Tibial artery (tissue), 4 donors: ENCODE measurements at regions not wholly inside any gene's neighbourhood (a gene's known extent, or its start where the extent isn't known, plus 50 kb on each side); places are given as distances from the start of the nearest gene placed in this dataset.
"Not testable (repeated sequence)": the region's sequence is repeated elsewhere in the genome, so short reads cannot be mapped to it uniquely, and the experiment has no call there.

Source experiments
- DNase-seq, 2 donors: peaks; one replicate each; pipeline ENCODE4 v3.0.0-alpha.2; 2019
- H3K27ac ChIP-seq, 2 donors: fragments of 200-600 bp; sonication (generic) in 1 of 2; 1 replicate in 1 of 2; 2 replicates in 1 of 2; pipeline ENCODE4 v1.5.1; 2018 to 2019; ENCODE audit warnings: mild to moderate bottlenecking in 1 of 2
- H3K27me3 ChIP-seq, 2 donors: fragments of 200-600 bp; sonication (generic) in 1 of 2; one replicate each; pipeline versions ENCODE4 v1.5.1 to v1.6.0; 2016 to 2019
- H3K36me3 ChIP-seq, 3 donors: fragments of 200-600 bp; sonication (generic) in 2 of 3; one replicate each; pipeline ENCODE4 v1.5.1; 2016 to 2019; ENCODE audit warnings: mild to moderate bottlenecking in 2 of 3
- H3K4me1 ChIP-seq, 4 donors: fragments of 200-600 bp; sonication (generic) in 2 of 4; 1 replicate in 3 of 4; 2 replicates in 1 of 4; pipeline ENCODE4 v1.5.1; 2016 to 2019
- H3K4me3 ChIP-seq, 2 donors: fragments of 200-600 bp; sonication (generic) in 1 of 2; 1 replicate in 1 of 2; 2 replicates in 1 of 2; pipeline ENCODE4 v1.5.1; 2018 to 2019; ENCODE audit warnings: mild to moderate bottlenecking in 2 of 2
- H3K9me3 ChIP-seq, 3 donors: fragments of 200-600 bp; sonication (generic) in 1 of 3; one replicate each; pipeline ENCODE4 v1.5.1; 2016 to 2019
- intact Hi-C: fragments of 100-400 bp; cut with DNase I; formaldehyde crosslinking; loops from one replicate; pipeline ENCODE4 v1.15.0; 2023; ENCODE audit warnings: low total_unique reads
- TF ChIP-seq, protein P1 (sequence below), 2 experiments: fragments of 200-600 bp in 1 of 2; fragments of 450-650 bp in 1 of 2; IDR thresholded peaks; one replicate each; pipeline ENCODE4 v1.5.1; 2017 to 2019; ENCODE audit warnings: antibody characterized with exemption in 2 of 2, mild to moderate bottlenecking in 1 of 2, moderate library complexity in 1 of 2

GRCh38 chr11:15361316-15361715 is 246.6 kb downstream of the INSC start:
- Histone ChIP-seq H3K4me3 (no peak overlapping the region), H3K27me3 (no peaks in the 10 kb centered on the region), H3K36me3 (no peaks in the 10 kb centered on the region), H3K4me1 (no peaks in the 10 kb centered on the region), H3K27ac (no peak overlapping the region), H3K9me3 (no peaks in the 10 kb centered on the region)
- TF ChIP-seq, protein P1, sequence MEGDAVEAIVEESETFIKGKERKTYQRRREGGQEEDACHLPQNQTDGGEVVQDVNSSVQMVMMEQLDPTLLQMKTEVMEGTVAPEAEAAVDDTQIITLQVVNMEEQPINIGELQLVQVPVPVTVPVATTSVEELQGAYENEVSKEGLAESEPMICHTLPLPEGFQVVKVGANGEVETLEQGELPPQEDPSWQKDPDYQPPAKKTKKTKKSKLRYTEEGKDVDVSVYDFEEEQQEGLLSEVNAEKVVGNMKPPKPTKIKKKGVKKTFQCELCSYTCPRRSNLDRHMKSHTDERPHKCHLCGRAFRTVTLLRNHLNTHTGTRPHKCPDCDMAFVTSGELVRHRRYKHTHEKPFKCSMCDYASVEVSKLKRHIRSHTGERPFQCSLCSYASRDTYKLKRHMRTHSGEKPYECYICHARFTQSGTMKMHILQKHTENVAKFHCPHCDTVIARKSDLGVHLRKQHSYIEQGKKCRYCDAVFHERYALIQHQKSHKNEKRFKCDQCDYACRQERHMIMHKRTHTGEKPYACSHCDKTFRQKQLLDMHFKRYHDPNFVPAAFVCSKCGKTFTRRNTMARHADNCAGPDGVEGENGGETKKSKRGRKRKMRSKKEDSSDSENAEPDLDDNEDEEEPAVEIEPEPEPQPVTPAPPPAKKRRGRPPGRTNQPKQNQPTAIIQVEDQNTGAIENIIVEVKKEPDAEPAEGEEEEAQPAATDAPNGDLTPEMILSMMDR (IDR thresholded peaks at IDR 0.05) = no peak
- intact Hi-C loops = no loop called here
- DNase-seq = no peak

- H3K4me3 ChIP-seq, H3K36me3 ChIP-seq, H3K27me3 ChIP-seq, H3K27ac ChIP-seq, H3K9me3 ChIP-seq, intact Hi-C loops, H3K4me1 ChIP-seq, DNase-seq: not testable (repeated sequence)
Measured at GRCh38 chr11:15365286-15365685, 250.6 kb downstream of the INSC start.

GRCh38 chr11:15367695-15368094 is 253.0 kb downstream of the INSC start:
- no peaks in the 10 kb centered on the region for H3K36me3 ChIP-seq
- DNase-seq = no peak
- no peak overlapping the region for H3K4me3 ChIP-seq
- no peak overlapping the region for H3K27ac ChIP-seq
- TF ChIP-seq, protein P1 (IDR thresholded peaks at IDR 0.05) = no peak
- H3K27me3 ChIP-seq = no peaks in the 10 kb centered on the region
- H3K4me1 ChIP-seq = no peaks in the 10 kb centered on the region
- H3K9me3 ChIP-seq = no peaks in the 10 kb centered on the region
- intact Hi-C loops = no loop called here

DNA sequence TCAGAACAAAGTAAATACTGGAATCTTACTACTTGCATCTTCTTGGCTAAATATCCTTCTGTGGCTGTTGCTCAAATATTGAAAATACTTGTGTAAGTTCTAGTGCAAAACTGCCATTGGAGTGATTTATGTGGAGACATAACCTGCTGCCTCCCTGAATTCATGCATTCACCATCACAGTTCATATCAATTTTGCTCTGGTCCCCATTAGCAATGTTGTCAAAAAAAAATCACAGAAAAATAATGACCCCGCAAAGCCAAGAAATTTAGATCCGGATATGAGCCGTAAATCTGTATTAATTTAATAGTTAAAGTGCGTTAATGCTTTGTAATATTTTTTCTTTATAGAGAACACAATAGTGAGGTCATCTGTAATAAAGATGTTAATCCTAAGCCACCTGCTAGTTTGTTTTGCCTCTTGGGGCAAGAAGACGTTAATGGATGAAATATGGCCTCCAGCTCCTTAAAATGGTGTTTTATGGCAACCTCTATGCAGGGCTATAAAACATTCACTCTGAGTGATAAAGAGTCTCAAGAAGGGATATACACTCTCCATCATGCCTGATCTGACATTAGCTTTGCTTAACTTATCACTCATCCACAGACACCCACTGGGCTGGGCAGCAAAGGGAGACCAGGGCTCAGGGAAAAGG is 255.9 kb downstream of the INSC start:
- Histone ChIP-seq H3K4me1 (no peaks in the 10 kb centered on the region), H3K27me3 (no peaks in the 10 kb centered on the region), H3K27ac (no peak overlapping the region), H3K9me3 (no peaks in the 10 kb centered on the region), H3K4me3 (no peak overlapping the region), H3K36me3 (no peaks in the 10 kb centered on the region)
- TF ChIP-seq, protein P1 (IDR thresholded peaks at IDR 0.05) = no peak
- DNase-seq = no peak
- intact Hi-C loops = no loop called here

GRCh38 chr11:15371533-15371932 is 256.8 kb downstream of the INSC start:
- H3K4me1 ChIP-seq = no peaks in the 10 kb centered on the region
- no peak for DNase-seq
- H3K36me3 ChIP-seq = no peaks in the 10 kb centered on the region
- H3K9me3 ChIP-seq = no peaks in the 10 kb centered on the region
- TF ChIP-seq, protein P1 (IDR thresholded peaks at IDR 0.05) = no peak
- no peak overlapping the region for H3K4me3 ChIP-seq
- H3K27me3 ChIP-seq = no peaks in the 10 kb centered on the region
- intact Hi-C loops = no loop called here
- H3K27ac ChIP-seq = no peak overlapping the region

DNA sequence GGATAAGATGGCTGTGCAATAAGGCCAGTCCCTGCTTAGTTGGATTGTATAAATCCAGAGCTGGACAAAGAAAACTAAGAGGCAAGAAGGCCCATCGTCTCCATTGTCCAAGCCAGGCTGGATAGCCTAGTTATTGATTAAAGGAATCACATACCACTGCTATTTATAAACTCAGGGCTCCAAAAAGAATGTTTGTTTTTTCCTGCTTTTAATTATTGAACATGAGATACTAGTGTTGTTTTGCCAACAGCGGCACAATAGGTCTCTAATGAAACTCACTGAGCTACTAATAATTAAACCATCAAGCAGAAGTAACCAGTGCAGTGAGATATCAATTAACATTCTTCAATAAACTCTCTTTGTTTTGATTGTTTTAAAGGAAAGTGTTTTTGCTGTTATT is 259.7 kb downstream of the INSC start:
- DNase-seq = no peak
- TF ChIP-seq, protein P1 (IDR thresholded peaks at IDR 0.05) = no peak

More for the DNA sequence above, 259.7 kb downstream of the INSC start:
- intact Hi-C loops = no loop called here
- Histone ChIP-seq H3K27ac (no peak overlapping the region), H3K36me3 (no peaks in the 10 kb centered on the region), H3K4me1 (no peaks in the 10 kb centered on the region), H3K27me3 (no peaks in the 10 kb centered on the region), H3K9me3 (peaks cover 0 to 6% (median 0%) of the 10 kb centered on the region in 3 donors), H3K4me3 (no peak overlapping the region)
